ENCODE measurements at regions not wholly inside any gene's neighbourhood (a gene's known extent, or its start where the extent isn't known, plus 50 kb on each side); places are given as distances from the start of the nearest gene placed in this dataset.

DNA sequence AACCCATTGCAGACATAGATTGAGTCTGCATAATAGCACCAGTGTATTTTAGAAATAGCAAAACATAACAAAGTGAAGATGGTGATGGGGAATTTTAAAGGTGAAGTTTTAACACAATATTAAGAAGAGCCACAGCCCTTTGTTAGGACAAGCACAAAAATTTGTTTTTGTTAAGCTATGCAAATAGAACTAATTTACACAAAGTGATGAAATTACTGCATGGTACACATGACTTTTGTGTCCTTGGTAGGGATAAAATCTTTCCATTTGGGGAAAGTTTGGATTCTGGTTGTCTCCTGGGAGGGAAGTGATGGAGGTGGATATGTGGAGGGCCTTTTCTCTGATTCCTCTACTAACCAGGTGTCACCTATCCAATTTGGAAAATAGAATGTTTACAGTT lies 50.4 kb upstream of the MTNR1B start:
- no peak overlapping the region for H3K4me3 ChIP-seq (replicated peaks in 1 of 4; ENCODE audit: control extremely low read depth in 1 of 4, insufficient read depth in 1 of 4, low read depth in 3 of 4, low read length in 4 of 4)
- no peak overlapping the region for H3K4me2 ChIP-seq (ENCODE audit: extremely low read depth, insufficient read depth, low read length)
- H3K27ac ChIP-seq (ENCODE audit: insufficient read depth, low read length) = no peak overlapping the region
- H3K79me2 ChIP-seq (ENCODE audit: control insufficient read depth, insufficient read depth, low read length) = no peaks in the 10 kb centered on the region
- H4K20me1 ChIP-seq (ENCODE audit: control insufficient read depth, extremely low read depth, insufficient read depth, low read length) = no peaks in the 10 kb centered on the region
- no peaks in the 10 kb centered on the region for H3K36me3 ChIP-seq (ENCODE audit: control insufficient read depth, insufficient read depth, low read length)
- H2AFZ ChIP-seq (ENCODE audit: low read length) = no peak overlapping the region
- no peaks in the 10 kb centered on the region for H3K4me1 ChIP-seq (ENCODE audit: control insufficient read depth, extremely low read depth, insufficient read depth, low read length)
- no peak overlapping the region for H3K9ac ChIP-seq (ENCODE audit: insufficient read depth, low read length)
- no peaks in the 10 kb centered on the region for H3K9me3 ChIP-seq (ENCODE audit: control insufficient read depth, insufficient read depth, low read depth, low read length)
- DNase-seq (ENCODE audit: low read depth in 2 of 2) = no peak
- H3K27me3 ChIP-seq (ENCODE audit: control insufficient read depth, insufficient read depth, low read length) = peaks cover 2% of the 10 kb centered on the region
- TF ChIP-seq, protein P1, sequence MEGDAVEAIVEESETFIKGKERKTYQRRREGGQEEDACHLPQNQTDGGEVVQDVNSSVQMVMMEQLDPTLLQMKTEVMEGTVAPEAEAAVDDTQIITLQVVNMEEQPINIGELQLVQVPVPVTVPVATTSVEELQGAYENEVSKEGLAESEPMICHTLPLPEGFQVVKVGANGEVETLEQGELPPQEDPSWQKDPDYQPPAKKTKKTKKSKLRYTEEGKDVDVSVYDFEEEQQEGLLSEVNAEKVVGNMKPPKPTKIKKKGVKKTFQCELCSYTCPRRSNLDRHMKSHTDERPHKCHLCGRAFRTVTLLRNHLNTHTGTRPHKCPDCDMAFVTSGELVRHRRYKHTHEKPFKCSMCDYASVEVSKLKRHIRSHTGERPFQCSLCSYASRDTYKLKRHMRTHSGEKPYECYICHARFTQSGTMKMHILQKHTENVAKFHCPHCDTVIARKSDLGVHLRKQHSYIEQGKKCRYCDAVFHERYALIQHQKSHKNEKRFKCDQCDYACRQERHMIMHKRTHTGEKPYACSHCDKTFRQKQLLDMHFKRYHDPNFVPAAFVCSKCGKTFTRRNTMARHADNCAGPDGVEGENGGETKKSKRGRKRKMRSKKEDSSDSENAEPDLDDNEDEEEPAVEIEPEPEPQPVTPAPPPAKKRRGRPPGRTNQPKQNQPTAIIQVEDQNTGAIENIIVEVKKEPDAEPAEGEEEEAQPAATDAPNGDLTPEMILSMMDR (conservative IDR thresholded peaks at IDR 0.05 in 1 of 2, IDR thresholded peaks at IDR 0.05 in 1 of 2; ENCODE audit: low read depth in 1 of 2, low read length in 2 of 2) = no peak
